ENCODE measurements at regions not wholly inside any gene's neighbourhood (a gene's known extent, or its start where the extent isn't known, plus 50 kb on each side); places are given as distances from the start of the nearest gene placed in this dataset.

GRCh38 chr6:157757430-157758403, 65.3 kb upstream of the SNX9 start:
- H3K4me3 ChIP-seq (replicated peaks in 1 of 3) = no peak overlapping the region
- DNase-seq = no peak
- H3K4me1 ChIP-seq = peaks cover 11 to 38% of the 10 kb centered on the region in 2 donors
- peak overlapping the region in 2 of 3 donors; percentile 36 to 37 for H3K27ac ChIP-seq
- WGBS, 2 donors = 96% methylated on average over 7 of the region's 7 CpGs
- H3K36me3 ChIP-seq = no peaks in the 10 kb centered on the region
- intact Hi-C loops (cut with DNase I) = loop anchor here (5.0 to 10.0 kb wide), 3 partner anchors 103 to 315 kb away; no protein-coding TSS in a partner anchor
- no peaks in the 10 kb centered on the region for H3K9me3 ChIP-seq
- H3K27me3 ChIP-seq = no peaks in the 10 kb centered on the region
- TF ChIP-seq CTCF (IDR thresholded peaks at IDR 0.05) = no peak
- TF ChIP-seq POLR2A (IDR thresholded peaks at IDR 0.05) = no peak

GRCh38 chr6:157758516-157759023, 64.5 kb upstream of the SNX9 start:
- WGBS, 2 donors = 90 to 91% methylated on average over 7 of the region's 7 CpGs
- Histone ChIP-seq H3K4me3 (replicated peaks in 1 of 3) (no peak overlapping the region), H3K4me1 (peaks cover 19 to 47% of the 10 kb centered on the region in 2 donors), H3K36me3 (no peaks in the 10 kb centered on the region), H3K27me3 (no peaks in the 10 kb centered on the region), H3K27ac (no peak overlapping the region), H3K9me3 (no peaks in the 10 kb centered on the region)
- no peak for DNase-seq
- TF ChIP-seq CTCF (IDR thresholded peaks at IDR 0.05) (no peak), POLR2A (IDR thresholded peaks at IDR 0.05) (no peak)
- intact Hi-C loops (cut with DNase I) = loop anchor here (5.0 to 10.0 kb wide), 3 partner anchors 104 to 314 kb away; no protein-coding TSS in a partner anchor

- Histone ChIP-seq H3K27me3 (no peaks in the 10 kb centered on the region), H3K36me3 (no peaks in the 10 kb centered on the region), H3K4me1 (peaks cover 24 to 51% of the 10 kb centered on the region in 2 donors), H3K9me3 (no peaks in the 10 kb centered on the region), H3K4me3 (replicated peaks in 1 of 3) (no peak overlapping the region), H3K27ac (no peak overlapping the region)
- WGBS, 2 donors = 68 to 71% methylated on average over 4 of the region's 4 CpGs
- intact Hi-C loops (cut with DNase I) = loop anchor here (5.0 to 10.0 kb wide), 3 partner anchors 104 to 313 kb away; no protein-coding TSS in a partner anchor
- no peak for TF ChIP-seq POLR2A (IDR thresholded peaks at IDR 0.05)
- DNase-seq = peak; percentile 72 to 77
These were observed 64.0 kb upstream of the SNX9 start for GRCh38 chr6:157759028-157759427.

- intact Hi-C loops (cut with DNase I) = no loop called here
- H3K27me3 ChIP-seq = no peaks in the 10 kb centered on the region
- no peak for DNase-seq
- H3K4me1 ChIP-seq = peaks cover 26 to 62% of the 10 kb centered on the region in 2 donors
- TF ChIP-seq POLR2A (IDR thresholded peaks at IDR 0.05) (no peak), CTCF (IDR thresholded peaks at IDR 0.05) (no peak)
- no peaks in the 10 kb centered on the region for H3K9me3 ChIP-seq
- H3K27ac ChIP-seq = no peak overlapping the region
- H3K36me3 ChIP-seq = no peaks in the 10 kb centered on the region
- no peak overlapping the region for H3K4me3 ChIP-seq (replicated peaks in 1 of 3)
- 99% methylated on average over 6 of the region's 6 CpGs for WGBS, 2 donors
These were observed 62.9 kb upstream of the SNX9 start for GRCh38 chr6:157760137-157760536.

GRCh38 chr6:157760589-157761330, 62.3 kb upstream of the SNX9 start:
- Histone ChIP-seq H3K4me1 (peaks cover 26 to 62% of the 10 kb centered on the region in 2 donors), H3K27me3 (no peaks in the 10 kb centered on the region), H3K9me3 (no peaks in the 10 kb centered on the region), H3K36me3 (no peaks in the 10 kb centered on the region), H3K4me3 (replicated peaks in 1 of 3) (no peak overlapping the region), H3K27ac (peak overlapping the region in 1 of 3 donors; percentile 9)
- intact Hi-C loops (cut with DNase I) = no loop called here
- 71 to 85% methylated on average over 7 of the region's 7 CpGs for WGBS, 2 donors
- DNase-seq = no peak
- TF ChIP-seq CTCF (IDR thresholded peaks at IDR 0.05) (no peak), POLR2A (IDR thresholded peaks at IDR 0.05) (no peak)
